SK-N-SH treated with all-trans-retinoic acid at 6 μM for 48 hours (cell line): ENCODE measurements at regions not wholly inside any gene's neighbourhood (a gene's known extent, or its start where the extent isn't known, plus 50 kb on each side); places are given as distances from the start of the nearest gene placed in this dataset.

Experiments
- ATAC-seq: fragments of 200-7000 bp; cut with Tn5 transposase; 3 replicates; pipeline ENCODE4 v1.9.1; 2020; ENCODE audit warnings: mild to moderate bottlenecking, moderate library complexity
- ARNTL ChIP-seq: fragments of 450-650 bp; formaldehyde crosslinking; IDR thresholded peaks from 2 replicates; pipeline ENCODE4 v1.5.0; 2020; ENCODE audit warnings: low read depth, mild to moderate bottlenecking, moderate library complexity, borderline replicate concordance
- BACH2 ChIP-seq: fragments of 250-450 bp; sonication (Bioruptor Pico); IDR thresholded peaks from 2 replicates; pipeline ENCODE4 v1.9.0; 2021; ENCODE audit warnings: mild to moderate bottlenecking, borderline replicate concordance
- CSDC2 ChIP-seq: fragments of 250-450 bp; sonication (Bioruptor Pico); IDR thresholded peaks from 2 replicates; pipeline ENCODE4 v1.5.0; 2020; ENCODE audit warnings: mild to moderate bottlenecking, moderate library complexity
- ESRRG ChIP-seq: fragments of 250-450 bp; sonication (Bioruptor Pico); IDR thresholded peaks from 2 replicates; pipeline ENCODE4 v1.6.1; 2021; ENCODE audit warnings: mild to moderate bottlenecking
- GLIS3 ChIP-seq: fragments of 250-450 bp; sonication (Bioruptor Pico); IDR thresholded peaks from 2 replicates; pipeline ENCODE4 v1.5.0; 2020; ENCODE audit warnings: mild to moderate bottlenecking, moderate library complexity
- ISL1 ChIP-seq: fragments of 250-450 bp; sonication (Bioruptor Pico); IDR thresholded peaks from 2 replicates; pipeline ENCODE4 v2.1.2; 2022; ENCODE audit warnings: mild to moderate bottlenecking, moderate library complexity
- OSR1 ChIP-seq: fragments of 250-450 bp; sonication (Bioruptor Pico); IDR thresholded peaks from 2 replicates; pipeline ENCODE4 v1.8.0; 2022; ENCODE audit warnings: moderate library complexity, mild to moderate bottlenecking, inconsistent platforms
- PPARA ChIP-seq: fragments of 250-450 bp; sonication (Bioruptor Pico); IDR thresholded peaks from 2 replicates; pipeline ENCODE4 v1.5.0; 2020; ENCODE audit warnings: mild to moderate bottlenecking, borderline replicate concordance
- RARB ChIP-seq: fragments of 250-450 bp; sonication (Bioruptor Pico); IDR thresholded peaks from 2 replicates; pipeline ENCODE4 v1.8.0; 2021; ENCODE audit warnings: mild to moderate bottlenecking, moderate library complexity
- SNAI2 ChIP-seq: fragments of 250-450 bp; sonication (Bioruptor Pico); IDR thresholded peaks from 2 replicates; pipeline ENCODE4 v1.5.0; 2020; ENCODE audit warnings: mild to moderate bottlenecking, moderate library complexity
- TCF4 ChIP-seq: fragments of 250-450 bp; sonication (Bioruptor Pico); IDR thresholded peaks from 2 replicates; pipeline ENCODE4 v1.8.0; 2021; ENCODE audit warnings: mild to moderate bottlenecking, moderate library complexity, borderline replicate concordance
- TOX ChIP-seq: fragments of 250-450 bp; sonication (Bioruptor Pico); IDR thresholded peaks from 2 replicates; pipeline ENCODE4 v1.8.0; 2021; ENCODE audit warnings: mild to moderate bottlenecking, moderate library complexity, borderline replicate concordance
- TSHZ2 ChIP-seq: fragments of 250-450 bp; sonication (Bioruptor Pico); IDR thresholded peaks from 2 replicates; pipeline ENCODE4 v1.5.0; 2020; ENCODE audit warnings: mild to moderate bottlenecking, moderate library complexity
- ZC3H10 ChIP-seq: fragments of 250-450 bp; sonication (Bioruptor Pico); IDR thresholded peaks from 2 replicates; pipeline ENCODE4 v1.5.1; 2021; ENCODE audit warnings: mild to moderate bottlenecking, moderate library complexity
- ZFP3 ChIP-seq: fragments of 250-450 bp; sonication (Bioruptor Pico); IDR thresholded peaks from 2 replicates; pipeline ENCODE4 v1.5.0; 2020; ENCODE audit warnings: mild to moderate bottlenecking, moderate library complexity
- ZFP30 ChIP-seq: fragments of 450-650 bp; formaldehyde crosslinking; IDR thresholded peaks from 2 replicates; pipeline ENCODE4 v1.5.0; 2022; ENCODE audit warnings: mild to moderate bottlenecking, moderate library complexity
- ZNF565 ChIP-seq: fragments of 450-650 bp; formaldehyde crosslinking; conservative IDR thresholded peaks from 2 replicates; pipeline ENCODE4 v1.5.0; 2020; ENCODE audit warnings: low read depth, mild to moderate bottlenecking, moderate library complexity
- ZNF70 ChIP-seq: fragments of 450-650 bp; formaldehyde crosslinking; IDR thresholded peaks from 2 replicates; pipeline ENCODE4 v1.5.0; 2020; ENCODE audit warnings: mild to moderate bottlenecking, moderate library complexity
- ZNF8 ChIP-seq: fragments of 450-650 bp; formaldehyde crosslinking; IDR thresholded peaks from 2 replicates; pipeline ENCODE4 v1.5.0; 2020; ENCODE audit warnings: mild to moderate bottlenecking, moderate library complexity
- TF ChIP-seq, protein P1 (sequence below): fragments of 250-450 bp; sonication (Bioruptor Pico); IDR thresholded peaks from 2 replicates; pipeline ENCODE4 v1.5.1; 2021; ENCODE audit warnings: mild to moderate bottlenecking, moderate library complexity
- TF ChIP-seq, protein P2 (sequence below): fragments of 250-450 bp; sonication (Bioruptor Pico); IDR thresholded peaks from 2 replicates; pipeline ENCODE4 v1.5.1; 2020; ENCODE audit warnings: low read depth, mild to moderate bottlenecking, moderate library complexity
- TF ChIP-seq, protein P3 (sequence below): fragments of 250-450 bp; sonication (Bioruptor Pico); IDR thresholded peaks from 2 replicates; pipeline ENCODE4 v1.8.0; 2021; ENCODE audit warnings: low read depth, mild to moderate bottlenecking, moderate library complexity, borderline replicate concordance

GRCh38 chr5:32500181-32500580 lies 55.6 kb upstream of the ZFR start:
- no peak for ATAC-seq

GRCh38 chr5:32499261-32499660 lies 54.7 kb upstream of the ZFR start:
- no peak for ATAC-seq

More at GRCh38 chr5:32500181-32500580, 55.6 kb upstream of the ZFR start:
- TF ChIP-seq ZNF70 (CRISPR knock-in tag) = no peak
- TF ChIP-seq TOX (CRISPR knock-in tag) = no peak

GRCh38 chr5:32498484-32498883 lies 53.9 kb upstream of the ZFR start:
- TF ChIP-seq ESRRG = no peak
- ATAC-seq = no peak

More at GRCh38 chr5:32499261-32499660, 54.7 kb upstream of the ZFR start:
- no peak for TF ChIP-seq GLIS3 (CRISPR knock-in tag)
- TF ChIP-seq TOX (CRISPR knock-in tag) = no peak
- no peak for TF ChIP-seq ZFP3 (CRISPR knock-in tag)

DNA sequence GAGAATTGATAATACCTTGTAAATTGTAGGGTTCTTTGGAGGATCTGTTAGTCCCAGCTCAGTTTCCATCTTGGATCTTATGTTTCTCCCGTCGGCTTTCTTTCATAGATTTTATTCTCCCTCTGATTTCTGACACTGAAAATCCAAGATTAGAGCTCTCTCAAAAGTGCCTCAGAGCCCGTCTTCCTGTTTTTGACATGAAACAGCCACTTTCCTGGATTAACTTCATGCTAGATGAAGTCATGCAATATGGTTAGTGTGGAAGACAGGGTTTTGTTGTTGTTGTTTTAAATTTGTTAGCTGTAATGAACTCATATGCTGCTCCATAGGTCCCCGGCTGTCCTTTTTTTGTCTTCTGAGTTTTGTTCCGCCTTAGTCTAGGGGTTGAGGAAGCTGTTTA lies 51.6 kb upstream of the ZFR start:
- no peak for TF ChIP-seq BACH2 (CRISPR knock-in tag)
- TF ChIP-seq CSDC2 (CRISPR knock-in tag) = no peak
- no peak for TF ChIP-seq PPARA (CRISPR knock-in tag)
- no peak for TF ChIP-seq OSR1 (CRISPR knock-in tag)
- no peak for TF ChIP-seq TOX (CRISPR knock-in tag)
- TF ChIP-seq ISL1 = no peak
- TF ChIP-seq GLIS3 (CRISPR knock-in tag) = no peak
- ATAC-seq = no peak

DNA sequence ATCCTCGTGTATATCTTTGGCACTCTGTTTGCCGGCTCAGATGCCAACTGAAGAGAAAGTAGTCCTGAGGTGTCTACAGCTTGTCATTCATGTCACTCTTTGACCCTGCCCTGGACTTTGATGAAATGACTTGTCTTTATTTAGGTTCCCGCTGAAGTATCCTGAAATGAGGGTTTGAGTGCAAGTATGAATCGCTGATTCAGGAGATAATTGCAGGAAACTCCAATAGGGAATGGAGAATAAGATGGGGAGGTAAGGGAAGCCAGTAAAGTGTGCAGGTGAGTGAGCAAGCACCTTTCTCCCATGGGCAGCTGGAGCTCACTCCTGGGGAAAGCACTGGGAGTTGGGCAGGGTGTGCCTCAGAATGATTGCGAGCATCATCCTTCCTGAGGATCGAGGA lies 50.3 kb upstream of the ZFR start:
- ATAC-seq = no peak
- TF ChIP-seq ZC3H10 (CRISPR knock-in tag) (no peak), CSDC2 (CRISPR knock-in tag) (no peak), ARNTL (CRISPR knock-in tag) (no peak), ZFP3 (CRISPR knock-in tag) (no peak), TSHZ2 (CRISPR knock-in tag) (no peak), TOX (CRISPR knock-in tag) (no peak), ZNF8 (CRISPR knock-in tag) (no peak), BACH2 (CRISPR knock-in tag) (no peak), OSR1 (CRISPR knock-in tag) (no peak), TCF4 (CRISPR knock-in tag) (no peak), PPARA (CRISPR knock-in tag) (no peak), ESRRG (no peak), ZNF565 (CRISPR knock-in tag) (no peak), SNAI2 (CRISPR knock-in tag) (no peak), ISL1 (no peak), ZFP30 (CRISPR knock-in tag) (no peak), RARB (CRISPR knock-in tag) (no peak)
- TF ChIP-seq, protein P1, sequence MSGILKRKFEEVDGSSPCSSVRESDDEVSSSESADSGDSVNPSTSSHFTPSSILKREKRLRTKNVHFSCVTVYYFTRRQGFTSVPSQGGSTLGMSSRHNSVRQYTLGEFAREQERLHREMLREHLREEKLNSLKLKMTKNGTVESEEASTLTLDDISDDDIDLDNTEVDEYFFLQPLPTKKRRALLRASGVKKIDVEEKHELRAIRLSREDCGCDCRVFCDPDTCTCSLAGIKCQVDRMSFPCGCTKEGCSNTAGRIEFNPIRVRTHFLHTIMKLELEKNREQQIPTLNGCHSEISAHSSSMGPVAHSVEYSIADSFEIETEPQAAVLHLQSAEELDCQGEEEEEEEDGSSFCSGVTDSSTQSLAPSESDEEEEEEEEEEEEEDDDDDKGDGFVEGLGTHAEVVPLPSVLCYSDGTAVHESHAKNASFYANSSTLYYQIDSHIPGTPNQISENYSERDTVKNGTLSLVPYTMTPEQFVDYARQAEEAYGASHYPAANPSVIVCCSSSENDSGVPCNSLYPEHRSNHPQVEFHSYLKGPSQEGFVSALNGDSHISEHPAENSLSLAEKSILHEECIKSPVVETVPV = no peak
- TF ChIP-seq, protein P2, sequence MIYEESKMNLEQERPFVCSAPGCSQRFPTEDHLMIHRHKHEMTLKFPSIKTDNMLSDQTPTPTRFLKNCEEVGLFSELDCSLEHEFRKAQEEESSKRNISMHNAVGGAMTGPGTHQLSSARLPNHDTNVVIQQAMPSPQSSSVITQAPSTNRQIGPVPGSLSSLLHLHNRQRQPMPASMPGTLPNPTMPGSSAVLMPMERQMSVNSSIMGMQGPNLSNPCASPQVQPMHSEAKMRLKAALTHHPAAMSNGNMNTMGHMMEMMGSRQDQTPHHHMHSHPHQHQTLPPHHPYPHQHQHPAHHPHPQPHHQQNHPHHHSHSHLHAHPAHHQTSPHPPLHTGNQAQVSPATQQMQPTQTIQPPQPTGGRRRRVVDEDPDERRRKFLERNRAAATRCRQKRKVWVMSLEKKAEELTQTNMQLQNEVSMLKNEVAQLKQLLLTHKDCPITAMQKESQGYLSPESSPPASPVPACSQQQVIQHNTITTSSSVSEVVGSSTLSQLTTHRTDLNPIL (CRISPR knock-in tag) = no peak
- TF ChIP-seq, protein P3, sequence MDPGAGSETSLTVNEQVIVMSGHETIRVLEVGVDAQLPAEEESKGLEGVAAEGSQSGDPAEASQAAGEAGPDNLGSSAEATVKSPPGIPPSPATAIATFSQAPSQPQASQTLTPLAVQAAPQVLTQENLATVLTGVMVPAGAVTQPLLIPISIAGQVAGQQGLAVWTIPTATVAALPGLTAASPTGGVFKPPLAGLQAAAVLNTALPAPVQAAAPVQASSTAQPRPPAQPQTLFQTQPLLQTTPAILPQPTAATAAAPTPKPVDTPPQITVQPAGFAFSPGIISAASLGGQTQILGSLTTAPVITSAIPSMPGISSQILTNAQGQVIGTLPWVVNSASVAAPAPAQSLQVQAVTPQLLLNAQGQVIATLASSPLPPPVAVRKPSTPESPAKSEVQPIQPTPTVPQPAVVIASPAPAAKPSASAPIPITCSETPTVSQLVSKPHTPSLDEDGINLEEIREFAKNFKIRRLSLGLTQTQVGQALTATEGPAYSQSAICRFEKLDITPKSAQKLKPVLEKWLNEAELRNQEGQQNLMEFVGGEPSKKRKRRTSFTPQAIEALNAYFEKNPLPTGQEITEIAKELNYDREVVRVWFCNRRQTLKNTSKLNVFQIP (CRISPR knock-in tag) = no peak
